ENCODE measurements at regions not wholly inside any gene's neighbourhood (a gene's known extent, or its start where the extent isn't known, plus 50 kb on each side); places are given as distances from the start of the nearest gene placed in this dataset.

DNA sequence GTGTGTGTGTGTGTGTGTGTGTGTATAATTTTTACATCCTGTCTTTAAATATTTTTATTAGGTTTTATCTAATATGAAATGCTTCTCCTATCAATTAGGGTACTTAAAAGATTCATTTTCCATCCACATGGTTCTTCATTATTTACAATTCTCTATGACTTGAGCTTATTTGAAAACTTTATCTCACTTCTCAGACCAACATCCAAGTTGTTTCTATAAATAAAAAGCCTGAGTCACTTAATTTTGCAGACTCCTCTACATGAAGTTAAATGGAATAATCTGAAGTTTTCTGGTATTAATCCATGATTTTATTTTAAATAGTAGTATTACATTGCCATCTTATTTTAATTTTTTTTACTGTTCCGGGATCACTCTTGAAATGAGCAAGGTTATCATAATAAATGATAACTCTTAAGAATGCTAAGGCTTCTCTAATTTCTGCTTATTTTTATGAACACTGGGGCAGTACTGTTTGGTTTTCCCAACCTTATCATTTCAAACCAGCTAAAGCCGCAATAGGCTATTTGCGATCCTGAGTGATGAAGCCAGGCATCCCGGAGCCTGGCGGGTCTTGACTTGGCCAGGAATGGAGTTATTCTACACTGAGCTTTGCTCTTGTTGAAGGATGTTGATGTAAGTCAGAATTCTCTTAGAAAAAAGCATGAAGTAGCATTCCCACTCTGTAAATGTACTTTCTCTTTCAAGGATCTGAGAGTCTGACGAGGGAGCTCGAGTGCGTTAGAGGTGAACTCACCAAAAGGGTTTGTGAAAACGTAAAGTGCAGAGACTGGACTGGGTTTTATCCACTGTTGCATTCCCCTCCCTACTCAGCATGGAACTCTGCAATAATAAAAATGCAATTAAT, 220.2 kb upstream of the LRTM1 start:
- TF ChIP-seq SIN3A (IDR thresholded peaks at IDR 0.05; ENCODE audit: borderline replicate concordance, insufficient read depth, low read length) (no peak), POLR2AphosphoS5 (IDR thresholded peaks at IDR 0.05; ENCODE audit: low read depth, low read length) (no peak), TAF1 (IDR thresholded peaks at IDR 0.05; ENCODE audit: borderline replicate concordance, insufficient read depth, low read length) (no peak), FOXP2 (optimal IDR thresholded peaks at IDR 0.05; ENCODE audit: borderline replicate concordance, extremely low read depth, extremely low read length, insufficient read depth) (no peak)
- TF ChIP-seq, protein P1, sequence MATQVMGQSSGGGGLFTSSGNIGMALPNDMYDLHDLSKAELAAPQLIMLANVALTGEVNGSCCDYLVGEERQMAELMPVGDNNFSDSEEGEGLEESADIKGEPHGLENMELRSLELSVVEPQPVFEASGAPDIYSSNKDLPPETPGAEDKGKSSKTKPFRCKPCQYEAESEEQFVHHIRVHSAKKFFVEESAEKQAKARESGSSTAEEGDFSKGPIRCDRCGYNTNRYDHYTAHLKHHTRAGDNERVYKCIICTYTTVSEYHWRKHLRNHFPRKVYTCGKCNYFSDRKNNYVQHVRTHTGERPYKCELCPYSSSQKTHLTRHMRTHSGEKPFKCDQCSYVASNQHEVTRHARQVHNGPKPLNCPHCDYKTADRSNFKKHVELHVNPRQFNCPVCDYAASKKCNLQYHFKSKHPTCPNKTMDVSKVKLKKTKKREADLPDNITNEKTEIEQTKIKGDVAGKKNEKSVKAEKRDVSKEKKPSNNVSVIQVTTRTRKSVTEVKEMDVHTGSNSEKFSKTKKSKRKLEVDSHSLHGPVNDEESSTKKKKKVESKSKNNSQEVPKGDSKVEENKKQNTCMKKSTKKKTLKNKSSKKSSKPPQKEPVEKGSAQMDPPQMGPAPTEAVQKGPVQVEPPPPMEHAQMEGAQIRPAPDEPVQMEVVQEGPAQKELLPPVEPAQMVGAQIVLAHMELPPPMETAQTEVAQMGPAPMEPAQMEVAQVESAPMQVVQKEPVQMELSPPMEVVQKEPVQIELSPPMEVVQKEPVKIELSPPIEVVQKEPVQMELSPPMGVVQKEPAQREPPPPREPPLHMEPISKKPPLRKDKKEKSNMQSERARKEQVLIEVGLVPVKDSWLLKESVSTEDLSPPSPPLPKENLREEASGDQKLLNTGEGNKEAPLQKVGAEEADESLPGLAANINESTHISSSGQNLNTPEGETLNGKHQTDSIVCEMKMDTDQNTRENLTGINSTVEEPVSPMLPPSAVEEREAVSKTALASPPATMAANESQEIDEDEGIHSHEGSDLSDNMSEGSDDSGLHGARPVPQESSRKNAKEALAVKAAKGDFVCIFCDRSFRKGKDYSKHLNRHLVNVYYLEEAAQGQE (IDR thresholded peaks at IDR 0.05; ENCODE audit: insufficient read depth in 1 of 2, low read depth in 2 of 2, low read length in 2 of 2): no peak

DNA sequence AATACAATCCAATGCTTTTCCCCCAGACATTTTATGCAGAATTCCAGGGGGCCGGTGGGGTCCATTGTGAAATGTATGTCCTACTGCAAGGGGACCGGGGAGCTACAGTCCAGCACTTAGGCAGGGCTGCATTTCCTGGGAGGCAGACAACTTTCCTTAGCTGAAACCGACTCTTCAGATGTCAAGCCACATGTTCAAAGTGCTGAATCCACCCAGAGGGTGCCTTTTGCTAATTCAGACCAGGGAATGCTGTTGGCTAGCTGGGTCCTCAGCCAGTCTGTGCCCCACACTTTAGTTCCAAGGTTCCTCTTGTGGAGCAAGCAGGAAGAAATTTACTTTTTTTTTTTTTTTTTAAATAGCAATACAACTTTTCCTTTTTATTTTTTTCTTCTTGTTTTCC, 219.5 kb upstream of the LRTM1 start:
- TF ChIP-seq FOXP2 (optimal IDR thresholded peaks at IDR 0.05; ENCODE audit: borderline replicate concordance, extremely low read depth, extremely low read length, insufficient read depth) (no peak), TAF1 (IDR thresholded peaks at IDR 0.05; ENCODE audit: borderline replicate concordance, insufficient read depth, low read length) (no peak), SIN3A (IDR thresholded peaks at IDR 0.05; ENCODE audit: borderline replicate concordance, insufficient read depth, low read length) (no peak), POLR2AphosphoS5 (IDR thresholded peaks at IDR 0.05; ENCODE audit: low read depth, low read length) (no peak)
- TF ChIP-seq, protein P1 (IDR thresholded peaks at IDR 0.05; ENCODE audit: insufficient read depth in 1 of 2, low read depth in 2 of 2, low read length in 2 of 2): no peak

DNA sequence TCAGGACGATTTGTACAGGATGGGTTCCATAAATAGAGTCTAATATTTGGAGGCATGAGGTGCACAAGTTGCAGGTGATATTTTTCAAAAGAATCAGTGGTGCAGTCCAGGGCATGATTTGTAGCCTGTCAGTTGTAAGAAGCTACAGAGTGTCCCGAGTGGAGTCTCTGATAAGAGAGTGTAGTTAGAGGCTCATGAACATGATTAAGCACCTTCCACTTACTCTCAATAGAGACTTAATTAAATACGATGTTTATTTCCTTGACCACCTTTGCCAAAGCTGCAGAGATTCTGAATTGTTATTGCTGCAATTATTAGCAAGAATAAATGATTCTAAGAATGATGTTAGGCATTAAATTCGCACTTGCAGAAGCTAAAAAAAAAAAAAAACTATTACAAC, 218.4 kb upstream of the LRTM1 start:
- TF ChIP-seq TAF1 (IDR thresholded peaks at IDR 0.05; ENCODE audit: borderline replicate concordance, insufficient read depth, low read length): no peak

DNA sequence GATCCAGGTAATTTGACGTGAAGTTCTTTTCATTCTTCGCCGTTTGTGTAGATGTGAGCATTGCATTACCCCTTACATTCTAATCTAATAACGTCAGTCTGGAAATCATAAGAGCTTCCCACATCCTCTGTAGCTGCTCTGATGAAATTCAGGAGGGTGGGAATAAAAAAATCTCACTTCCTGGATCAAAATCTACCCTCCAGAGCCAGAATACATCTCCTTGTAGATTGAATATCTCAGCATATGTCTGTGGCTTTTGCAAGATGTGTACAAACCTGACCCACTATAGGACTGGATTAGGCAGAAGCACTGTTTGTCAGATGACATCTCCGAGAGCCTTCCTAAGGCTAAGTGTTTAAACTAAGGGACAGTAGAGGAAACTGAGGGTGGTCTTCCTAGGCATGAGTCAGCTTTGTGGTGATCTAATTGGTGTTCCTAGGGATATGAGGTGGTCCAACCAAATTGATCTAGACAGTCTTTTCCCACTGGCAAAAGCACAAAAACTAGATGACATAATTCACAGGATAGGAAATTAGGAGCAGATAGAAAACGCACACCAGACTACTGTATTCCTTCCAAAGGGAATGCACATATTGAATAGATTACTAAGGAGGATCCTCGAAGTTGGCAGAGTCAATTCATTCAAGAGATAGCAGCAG, 216.3 kb upstream of the LRTM1 start:
- TF ChIP-seq POLR2AphosphoS5 (IDR thresholded peaks at IDR 0.05; ENCODE audit: low read depth, low read length) (no peak), TAF1 (IDR thresholded peaks at IDR 0.05; ENCODE audit: borderline replicate concordance, insufficient read depth, low read length) (no peak), FOXP2 (optimal IDR thresholded peaks at IDR 0.05; ENCODE audit: borderline replicate concordance, extremely low read depth, extremely low read length, insufficient read depth) (no peak), SIN3A (IDR thresholded peaks at IDR 0.05; ENCODE audit: borderline replicate concordance, insufficient read depth, low read length) (no peak)
- TF ChIP-seq, protein P1 (IDR thresholded peaks at IDR 0.05; ENCODE audit: insufficient read depth in 1 of 2, low read depth in 2 of 2, low read length in 2 of 2): no peak

DNA sequence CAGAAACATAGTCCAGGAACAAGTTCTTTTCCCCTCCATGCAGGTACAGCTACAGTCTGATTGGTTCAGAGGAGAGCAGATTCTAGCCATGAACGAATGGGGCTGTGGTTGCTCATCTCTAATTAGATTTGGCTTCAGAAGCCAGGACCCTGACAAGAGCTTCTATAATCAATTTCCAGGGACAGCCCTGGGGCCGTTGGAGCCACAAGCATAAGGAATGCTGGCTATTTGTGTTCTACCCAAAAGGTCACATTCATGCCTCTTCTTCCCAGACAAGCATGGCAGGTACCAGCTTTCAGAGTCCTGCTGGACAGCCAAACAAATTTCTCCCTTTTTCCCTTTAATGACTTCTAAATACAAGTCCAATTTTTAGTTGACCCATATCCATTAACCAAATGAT, 215.5 kb upstream of the LRTM1 start:
- no peak for TF ChIP-seq SIN3A (IDR thresholded peaks at IDR 0.05; ENCODE audit: borderline replicate concordance, insufficient read depth, low read length)
- no peak for TF ChIP-seq FOXP2 (optimal IDR thresholded peaks at IDR 0.05; ENCODE audit: borderline replicate concordance, extremely low read depth, extremely low read length, insufficient read depth)
- no peak for TF ChIP-seq POLR2AphosphoS5 (IDR thresholded peaks at IDR 0.05; ENCODE audit: low read depth, low read length)
- TF ChIP-seq, protein P1 (IDR thresholded peaks at IDR 0.05; ENCODE audit: insufficient read depth in 1 of 2, low read depth in 2 of 2, low read length in 2 of 2): no peak
- TF ChIP-seq TAF1 (IDR thresholded peaks at IDR 0.05; ENCODE audit: borderline replicate concordance, insufficient read depth, low read length): no peak
